Hematopoietic multipotent progenitor cell treated with erythropoietin and hydrocortisone succinate and interleukin-3 and kit ligand, for 4 days (in vitro differentiated cells): ENCODE measurements at regions not wholly inside any gene's neighbourhood (a gene's known extent, or its start where the extent isn't known, plus 50 kb on each side); places are given as distances from the start of the nearest gene placed in this dataset.

Experiments used
- DNase-seq: peaks from one replicate; pipeline ENCODE4 v3.0.0-alpha.2; 2015

DNA sequence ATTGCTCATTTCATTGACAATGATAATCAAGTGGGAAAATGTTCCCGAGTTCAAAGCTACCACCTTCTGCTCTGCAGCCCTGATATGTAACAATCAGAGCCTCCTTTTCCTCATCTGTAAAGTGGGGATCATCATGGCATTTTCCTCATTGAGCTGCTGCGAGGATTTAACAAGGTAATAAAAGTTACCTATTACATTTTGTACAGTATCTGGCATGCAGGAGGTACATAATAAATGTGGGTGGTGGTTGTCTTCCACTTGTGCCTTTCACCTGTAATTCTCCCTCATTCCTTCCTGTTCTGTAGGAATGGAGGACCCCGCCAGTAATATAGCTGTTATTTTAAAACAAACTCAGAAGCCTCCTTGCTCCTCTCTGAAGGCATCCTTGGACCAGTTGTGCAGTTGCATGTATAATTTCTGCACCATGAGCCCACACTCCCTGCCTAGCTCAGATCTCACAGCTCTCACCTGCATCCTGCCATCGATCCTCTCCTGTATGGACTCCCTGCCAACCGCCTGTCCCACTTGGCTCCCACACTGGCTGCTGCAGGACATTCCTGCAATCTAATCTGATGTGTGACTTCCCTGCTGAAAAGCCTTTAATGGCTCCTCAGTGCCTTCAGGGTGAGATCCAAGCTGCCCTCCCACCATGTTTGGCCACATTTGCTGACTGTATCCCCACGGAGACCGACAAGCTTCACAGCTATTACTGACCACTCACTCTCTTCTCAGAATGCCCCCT is 350.4 kb downstream of the EN1 start:
- no peak for DNase-seq

DNA sequence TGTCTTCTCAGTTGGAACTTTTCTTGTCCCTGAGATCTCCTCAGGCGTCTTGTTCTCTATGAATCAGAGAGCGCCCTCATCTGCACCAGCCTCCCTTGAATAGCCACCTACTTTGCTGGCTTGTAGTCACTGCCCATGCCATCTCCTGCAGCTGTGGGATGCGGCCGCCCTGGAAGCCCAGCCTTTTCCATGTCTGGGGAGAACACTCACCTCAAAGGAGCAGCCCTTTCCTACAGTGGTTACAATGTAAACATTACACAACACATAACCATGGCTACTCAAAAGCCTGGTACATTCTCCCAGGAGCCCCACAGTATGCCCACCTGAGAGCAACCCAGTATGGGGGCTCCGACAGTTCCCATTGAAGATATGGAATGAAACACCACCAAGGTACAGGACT is 351.0 kb downstream of the EN1 start:
- DNase-seq, result no peak

DNA sequence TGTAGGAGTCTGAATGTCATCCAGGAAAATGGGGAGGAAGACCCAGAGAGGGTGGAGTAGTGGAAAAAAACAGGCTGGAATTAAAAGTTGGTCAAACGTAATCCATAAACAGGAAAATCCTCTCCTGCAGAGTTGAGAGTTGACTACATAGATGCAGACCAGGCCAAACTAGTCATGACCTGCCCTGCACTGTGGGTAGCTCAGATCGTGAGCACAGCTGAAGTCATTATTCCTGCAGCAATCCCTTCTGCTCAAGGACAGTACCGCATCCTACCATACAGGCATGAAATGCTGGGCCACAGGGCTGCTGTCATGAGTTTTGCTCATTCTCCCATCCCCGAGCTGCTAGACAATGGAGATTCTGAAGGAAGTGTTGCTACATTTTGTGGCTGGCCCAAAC is 352.2 kb downstream of the EN1 start:
- no peak for DNase-seq

DNA sequence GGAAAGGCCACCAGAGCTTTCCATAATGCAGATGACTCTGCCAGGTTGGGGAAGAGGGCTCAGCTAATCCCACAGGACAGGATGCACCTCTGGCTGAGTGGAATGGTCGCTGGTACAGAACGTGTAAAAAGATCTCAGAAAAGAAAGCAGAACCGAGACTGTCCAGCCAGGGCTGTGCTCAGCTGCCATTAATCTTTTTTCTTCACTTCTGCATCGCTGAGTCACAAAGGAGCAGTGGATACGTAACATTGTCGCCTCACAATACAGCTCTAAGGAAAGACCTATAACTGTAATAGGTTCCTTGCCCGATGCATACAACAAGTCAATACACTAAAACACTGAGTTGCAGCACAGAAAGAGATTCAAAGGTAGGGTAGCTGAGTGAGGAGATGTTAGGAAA is 354.2 kb downstream of the EN1 start:
- DNase-seq, result no peak

DNA sequence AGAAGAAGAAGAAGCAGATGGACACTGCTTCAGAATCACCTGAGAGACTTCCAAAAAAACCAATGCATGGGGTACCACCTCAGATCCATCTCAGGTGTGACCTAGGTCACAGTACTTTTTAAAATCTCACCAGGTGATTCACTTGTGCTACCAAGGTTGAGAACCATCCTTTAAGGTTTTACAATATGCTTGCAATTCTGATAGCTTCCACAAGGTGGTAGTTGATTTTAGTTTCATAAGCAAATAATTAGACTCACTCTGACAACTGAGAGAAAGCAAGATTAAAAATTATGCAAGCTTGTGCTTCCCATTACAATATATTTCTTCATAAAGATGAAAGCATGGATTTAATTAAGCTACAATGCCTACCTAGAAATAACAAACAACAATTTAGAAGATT is 355.1 kb downstream of the EN1 start:
- DNase-seq, result peak; percentile 29

DNA sequence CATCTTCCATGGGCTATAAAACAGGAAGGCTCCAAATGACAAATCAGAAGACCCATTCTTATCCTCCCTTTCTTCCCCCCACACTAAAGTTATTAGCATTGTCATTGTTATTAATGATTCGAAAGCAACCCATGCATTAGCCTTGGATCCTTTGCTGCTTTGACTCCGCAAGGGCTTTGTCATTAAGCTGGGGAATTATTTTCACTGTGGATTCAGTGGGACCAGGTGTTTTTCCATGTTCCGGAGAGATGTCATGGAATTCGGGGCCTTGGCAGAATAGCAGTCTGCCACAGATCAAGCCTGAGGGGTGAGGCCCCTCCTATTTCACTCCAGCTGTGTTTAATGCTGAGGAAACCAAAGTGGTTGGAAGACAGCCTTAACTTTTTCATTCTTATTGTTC is 357.1 kb downstream of the EN1 start:
- DNase-seq, result no peak

DNA sequence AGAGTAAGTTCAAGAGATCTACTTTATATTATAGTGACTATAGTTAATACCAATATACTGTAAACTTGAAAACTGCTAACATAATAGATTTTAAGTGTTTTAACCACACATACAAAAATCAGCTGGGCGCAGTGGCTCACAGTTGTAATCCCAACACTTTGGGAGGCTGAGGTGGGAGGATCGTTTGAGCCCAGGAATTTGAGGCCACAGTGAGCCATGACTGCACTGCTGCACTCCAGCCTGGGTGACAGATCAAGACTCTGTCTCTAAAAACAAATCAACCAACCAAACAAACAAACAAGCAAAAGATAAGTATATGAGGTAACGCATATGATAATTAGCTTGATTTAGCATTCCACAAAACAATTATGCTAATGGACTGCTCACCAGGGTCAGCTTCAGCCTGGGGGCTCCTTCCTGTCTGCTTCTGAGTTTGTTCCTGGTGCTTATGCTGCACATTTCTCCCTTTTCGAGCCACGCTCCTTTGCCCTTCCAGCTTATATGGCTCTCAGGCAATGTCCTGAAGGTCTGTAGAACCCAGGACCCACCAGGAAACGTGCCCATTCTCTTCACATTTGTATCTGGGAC is 357.6 kb downstream of the EN1 start:
- no peak for DNase-seq

DNA sequence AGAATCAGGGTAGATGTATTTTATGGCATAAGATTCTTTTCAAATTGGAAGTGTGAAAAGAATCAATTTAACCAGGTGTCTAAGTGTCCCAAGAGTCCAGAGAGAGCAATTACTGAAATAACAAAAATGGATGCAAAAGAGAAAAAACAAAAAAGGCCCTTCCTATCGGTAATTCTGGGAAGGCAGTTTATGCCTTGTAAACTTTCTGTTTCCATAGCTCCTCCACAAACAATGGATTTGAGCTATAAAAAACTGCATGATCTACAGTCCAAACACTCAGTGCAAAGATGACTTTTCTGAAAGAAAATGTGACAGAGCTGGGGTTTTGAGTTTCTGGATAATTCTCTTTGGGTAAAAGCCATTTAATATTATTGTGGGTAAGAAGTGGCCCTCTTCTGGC is 366.1 kb downstream of the EN1 start:
- DNase-seq, result no peak

DNA sequence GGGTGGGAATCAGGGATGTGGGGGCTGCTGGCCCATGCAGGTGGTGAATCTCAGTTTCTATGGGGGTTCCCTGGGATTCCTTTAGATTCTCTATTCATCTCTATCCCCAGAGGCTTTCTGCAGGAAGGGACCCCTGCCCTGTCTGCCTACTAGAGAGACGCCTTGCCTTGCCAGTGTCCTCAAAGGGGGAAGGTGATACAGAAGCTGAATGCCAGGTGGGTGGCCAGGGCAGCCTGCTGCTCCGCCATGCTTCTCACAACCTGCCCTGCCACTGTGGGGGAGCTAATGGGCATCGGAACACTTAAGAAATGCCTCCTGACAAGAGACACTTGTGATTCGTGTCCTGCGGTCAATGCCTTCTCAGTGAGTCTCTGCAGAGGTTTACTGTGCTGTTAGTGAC is 368.4 kb downstream of the EN1 start:
- no peak for DNase-seq

DNA sequence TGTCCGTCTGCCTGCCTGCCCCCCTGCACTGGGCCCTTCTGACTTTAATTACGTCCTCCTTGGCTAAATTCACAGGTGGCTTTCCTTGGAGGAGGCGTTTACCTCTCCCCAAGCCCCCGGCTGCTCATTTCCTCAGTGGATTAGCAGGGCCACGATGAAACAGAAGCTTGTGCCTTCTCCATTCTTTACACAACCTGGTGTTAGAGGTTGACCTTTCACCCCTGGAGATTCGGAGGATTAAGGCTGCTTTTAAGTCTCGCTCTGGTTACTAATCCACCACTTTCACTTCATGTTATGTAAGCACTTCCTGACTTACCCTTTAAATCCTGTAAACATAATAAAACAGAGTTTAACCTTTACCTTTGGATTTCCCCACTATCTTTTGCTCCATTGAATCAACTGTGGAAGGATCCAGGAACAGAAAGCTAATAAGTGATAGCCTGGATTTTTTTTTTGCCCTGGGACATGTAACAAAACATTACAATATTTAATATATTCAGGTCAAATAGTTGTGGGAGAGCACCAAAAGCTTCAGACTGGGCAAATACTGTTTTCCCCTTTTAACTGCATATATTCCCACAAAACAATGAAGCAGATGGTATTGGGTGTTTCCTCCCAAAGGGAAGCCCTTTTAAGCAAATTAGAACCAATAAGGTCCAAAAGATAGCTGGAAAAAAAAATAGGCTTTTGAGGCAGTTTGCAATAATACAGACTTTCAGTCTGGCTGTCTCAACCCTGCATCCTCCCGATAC is 370.2 kb downstream of the EN1 start:
- DNase-seq, result no peak

DNA sequence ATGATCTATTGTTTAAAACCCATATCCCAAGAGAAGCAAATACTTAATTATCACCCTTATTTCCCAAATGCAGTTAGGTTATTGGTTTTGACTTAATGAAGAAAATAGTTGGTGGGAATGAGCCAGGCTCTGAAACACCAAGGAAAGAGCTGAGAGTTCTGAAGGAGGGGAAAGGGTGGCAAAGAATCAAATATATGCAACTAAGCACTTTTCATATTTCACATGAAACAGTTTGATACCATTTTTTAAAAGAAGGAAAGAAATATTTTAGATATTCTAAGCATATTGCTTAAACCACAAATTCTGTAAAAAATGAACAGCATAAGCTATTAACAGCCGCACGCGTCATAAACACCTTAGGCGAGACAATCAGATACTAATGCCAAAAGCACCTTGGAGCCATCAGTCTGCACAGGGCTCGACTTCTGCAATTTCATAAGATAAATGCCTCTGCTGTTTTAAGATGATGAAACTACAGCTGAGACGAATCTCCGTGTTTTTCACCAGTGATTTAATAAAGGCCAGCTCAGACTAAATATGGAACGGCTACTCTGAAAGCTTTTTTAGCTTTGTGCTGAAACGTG is 371.7 kb downstream of the EN1 start:
- no peak for DNase-seq

DNA sequence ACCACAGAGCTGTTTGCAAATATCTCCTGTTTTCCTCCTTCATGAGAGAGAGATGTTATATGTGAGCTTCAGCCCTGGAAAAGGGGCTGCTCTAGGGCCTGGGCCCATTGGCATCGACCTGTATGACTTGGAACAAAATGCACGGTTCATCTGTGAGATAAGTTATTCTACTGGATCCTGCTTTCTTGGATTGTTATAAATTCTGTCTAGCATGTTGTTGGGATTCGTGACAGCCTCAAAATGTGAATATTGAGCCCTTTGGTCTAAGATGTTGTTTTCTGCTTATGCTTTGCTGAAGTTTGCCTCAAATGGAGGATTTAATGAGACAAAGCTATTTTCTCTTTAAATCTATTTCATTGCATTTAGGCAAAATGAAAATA is 372.9 kb downstream of the EN1 start:
- DNase-seq, result no peak

DNA sequence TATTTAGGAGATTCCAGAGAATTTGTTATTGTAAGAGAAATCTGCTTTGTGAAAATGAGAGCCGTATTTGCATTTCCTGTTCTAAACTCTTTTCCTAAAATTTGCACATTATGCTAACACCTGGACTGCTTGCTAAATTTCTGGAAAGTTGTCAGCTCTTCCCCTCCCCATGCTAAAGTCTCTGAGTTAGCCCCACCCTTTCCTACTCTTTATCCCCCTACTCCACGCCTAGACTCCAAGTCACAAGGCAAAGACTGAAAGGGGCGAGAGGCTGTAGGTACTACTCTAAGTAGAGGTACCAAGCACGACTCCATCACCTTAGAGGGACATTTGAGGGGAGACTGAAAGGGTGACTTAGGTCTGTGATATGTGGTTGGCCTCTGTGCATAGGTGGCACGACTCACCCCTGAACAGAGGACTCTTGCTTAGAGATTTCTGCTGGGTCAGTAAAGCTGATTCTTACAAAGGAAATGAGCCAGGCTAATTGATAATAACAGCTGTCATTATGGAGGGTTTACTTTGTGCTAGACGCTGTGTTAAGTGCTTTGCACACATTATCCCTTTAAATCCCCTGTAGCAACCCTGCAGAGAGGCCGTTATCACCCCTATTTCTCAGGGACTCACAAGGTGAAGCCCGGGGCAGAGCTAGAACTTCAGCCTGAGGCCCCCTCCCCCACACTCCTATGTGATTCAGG is 373.5 kb downstream of the EN1 start:
- DNase-seq, result no peak

DNA sequence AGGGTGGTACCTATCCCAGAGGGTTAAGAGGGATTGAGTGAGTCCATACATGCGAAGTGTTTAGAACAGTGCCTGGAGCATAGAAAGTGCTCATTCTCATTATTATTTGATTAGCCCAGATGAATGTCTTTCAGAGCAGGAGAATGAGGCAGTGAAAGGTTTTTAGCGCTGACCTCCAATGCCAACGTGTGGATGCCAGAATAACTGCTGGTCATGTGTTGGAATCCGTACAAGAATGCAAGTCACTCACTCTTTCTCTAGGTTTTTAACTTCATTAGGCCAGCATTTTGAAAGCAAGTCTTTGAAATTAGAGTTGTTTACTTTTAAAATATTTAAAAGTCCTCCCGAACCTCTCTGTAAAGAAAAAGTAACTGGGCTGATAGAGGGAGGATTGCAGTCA is 374.2 kb downstream of the EN1 start:
- DNase-seq, result no peak

DNA sequence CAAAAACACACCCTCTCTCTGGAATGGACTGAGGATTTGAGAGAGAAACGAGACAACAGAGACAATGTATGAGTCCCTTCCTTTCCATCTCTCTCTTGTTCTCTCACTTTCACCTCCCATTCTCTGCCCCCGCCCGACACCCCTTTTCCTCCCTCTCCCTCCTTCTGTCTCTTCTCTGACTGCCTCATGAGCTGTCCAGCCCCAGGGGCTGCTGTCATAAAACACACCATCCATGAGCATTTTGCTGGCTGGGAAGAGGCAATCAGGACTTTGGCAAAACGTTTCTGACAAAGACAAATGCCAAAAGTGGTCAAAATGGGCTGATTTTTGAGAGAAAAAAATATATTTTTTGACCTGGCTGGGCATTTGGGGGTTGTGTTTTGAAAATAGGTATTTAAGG is 377.2 kb downstream of the EN1 start:
- no peak for DNase-seq

DNA sequence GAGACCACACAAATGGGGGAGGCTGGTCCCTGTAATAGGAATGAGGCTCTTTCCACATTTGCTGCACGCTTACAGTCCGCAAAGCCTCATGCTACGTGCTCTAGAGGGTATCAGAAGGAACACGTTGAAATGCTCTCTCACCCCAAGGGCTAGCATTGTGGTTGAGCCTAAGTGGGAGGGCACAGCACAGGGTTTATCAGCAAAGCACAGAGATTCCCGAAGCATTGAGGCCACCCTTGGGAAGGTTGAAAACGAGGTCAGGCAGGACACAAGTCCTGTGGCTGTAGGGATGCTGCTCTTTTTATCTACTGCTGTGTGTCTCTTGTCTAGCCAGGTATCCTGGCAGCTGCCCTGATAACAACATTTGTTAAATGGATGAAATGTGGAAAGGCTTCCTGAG is 378.3 kb downstream of the EN1 start:
- DNase-seq, result no peak

DNA sequence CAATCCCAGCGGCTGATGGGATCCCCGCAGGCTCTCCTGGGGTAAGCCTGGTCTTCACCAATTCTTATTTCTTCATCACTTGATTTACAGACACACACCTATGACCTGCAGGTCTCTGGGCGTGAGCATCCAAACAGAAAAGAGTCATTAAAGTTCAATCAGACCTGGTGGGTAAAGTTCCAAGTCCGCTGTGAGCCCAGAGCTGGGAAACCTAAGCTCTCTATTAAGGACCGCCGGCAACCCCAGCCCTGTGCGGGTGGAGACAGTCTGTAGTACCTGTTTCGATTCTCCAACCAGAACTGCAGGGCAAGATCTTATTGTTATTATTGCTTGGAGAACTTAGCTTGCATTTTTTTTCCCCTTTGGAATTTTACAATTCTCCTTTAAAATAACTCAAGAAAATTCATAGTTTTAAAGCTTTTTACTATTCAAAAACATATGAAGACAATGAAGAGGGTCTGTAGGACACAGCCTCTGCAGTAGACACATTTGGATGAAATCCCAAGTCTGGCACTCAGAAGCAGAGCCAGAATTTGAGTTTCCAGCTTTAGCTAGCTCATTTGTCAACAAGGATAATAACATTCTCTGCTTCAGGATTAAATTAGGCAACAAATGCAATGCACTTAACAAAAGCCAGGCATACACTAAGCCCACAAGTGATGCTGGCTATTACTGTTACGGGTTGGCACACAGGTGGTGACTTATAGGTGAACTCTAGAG is 376.4 kb downstream of the INSIG2 start:
- no peak for DNase-seq

DNA sequence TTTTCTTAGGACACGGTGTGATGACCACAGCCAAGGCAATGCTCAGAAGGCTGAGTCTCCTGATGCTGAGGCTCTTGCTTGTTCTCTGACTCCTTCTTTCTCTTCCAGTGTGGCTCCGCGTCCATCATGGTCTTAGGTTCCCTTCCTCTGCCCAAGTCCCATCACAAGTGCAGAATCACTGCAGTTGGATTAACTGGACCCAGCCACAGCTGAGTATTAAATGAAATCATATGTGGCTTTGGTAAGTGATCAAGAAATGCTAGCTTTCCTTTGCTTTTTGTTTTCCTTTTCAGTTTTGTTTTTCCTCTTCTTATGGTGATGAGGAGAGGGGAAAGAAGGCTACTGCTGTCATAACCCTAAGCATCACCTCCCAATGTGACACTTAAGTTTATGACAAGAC is 375.8 kb downstream of the INSIG2 start:
- no peak for DNase-seq

DNA sequence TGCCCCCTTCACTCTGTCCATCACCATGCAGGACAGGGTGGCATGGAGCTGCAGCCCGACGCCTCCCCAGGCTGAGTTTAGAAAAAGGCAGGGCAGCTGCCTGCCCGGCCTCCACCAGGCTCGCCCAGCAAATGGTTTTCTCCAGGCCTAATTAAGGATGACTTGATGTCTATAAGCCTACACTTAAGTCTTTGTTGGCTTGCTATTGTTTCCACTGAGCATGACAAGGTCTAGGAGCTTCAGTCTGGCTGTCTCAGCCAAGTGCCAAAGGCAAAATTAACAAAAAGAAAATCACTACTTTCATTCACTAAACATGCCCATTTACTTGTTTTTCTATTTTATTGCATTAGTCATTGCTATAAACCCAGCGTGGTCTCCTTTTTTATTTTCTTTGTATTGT is 372.2 kb downstream of the INSIG2 start:
- DNase-seq, result no peak

DNA sequence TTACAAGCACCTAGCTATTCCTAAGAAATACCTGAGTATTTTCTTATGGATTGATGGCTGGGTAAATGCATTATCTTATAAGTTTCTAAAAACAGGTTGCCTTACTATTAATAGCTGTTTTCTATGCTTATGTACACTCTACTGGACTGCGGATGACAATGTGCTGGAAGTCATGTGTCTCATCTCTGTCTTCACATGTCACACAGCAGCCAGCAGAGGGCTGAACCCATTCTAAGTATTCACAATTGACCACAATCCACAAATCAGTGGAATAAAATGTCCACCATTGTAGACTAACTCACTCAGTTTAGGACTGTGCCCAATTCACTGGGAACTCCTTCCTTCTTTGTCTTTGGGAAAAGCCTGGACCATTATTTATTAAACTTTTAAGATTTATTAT is 371.2 kb downstream of the INSIG2 start:
- DNase-seq, result no peak

DNA sequence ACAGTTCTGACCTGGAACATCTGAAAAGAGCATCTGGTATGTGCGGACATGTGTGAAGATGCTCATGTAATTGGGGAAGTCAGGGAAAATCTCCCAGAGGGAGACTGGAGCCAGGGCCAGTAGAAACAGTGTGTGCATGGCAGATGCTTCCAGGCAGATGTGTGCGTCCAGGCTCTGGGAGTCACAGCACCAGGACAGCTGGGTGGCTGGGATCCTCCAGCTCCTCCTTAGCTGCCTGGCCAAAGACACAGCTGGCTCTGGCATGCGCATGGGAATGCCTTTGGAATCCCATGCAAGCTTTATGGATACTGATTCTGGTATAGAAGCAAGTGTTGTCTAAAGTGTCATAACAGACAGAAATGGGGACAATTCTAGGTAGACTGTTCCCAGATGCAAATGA is 369.7 kb downstream of the INSIG2 start:
- no peak for DNase-seq

DNA sequence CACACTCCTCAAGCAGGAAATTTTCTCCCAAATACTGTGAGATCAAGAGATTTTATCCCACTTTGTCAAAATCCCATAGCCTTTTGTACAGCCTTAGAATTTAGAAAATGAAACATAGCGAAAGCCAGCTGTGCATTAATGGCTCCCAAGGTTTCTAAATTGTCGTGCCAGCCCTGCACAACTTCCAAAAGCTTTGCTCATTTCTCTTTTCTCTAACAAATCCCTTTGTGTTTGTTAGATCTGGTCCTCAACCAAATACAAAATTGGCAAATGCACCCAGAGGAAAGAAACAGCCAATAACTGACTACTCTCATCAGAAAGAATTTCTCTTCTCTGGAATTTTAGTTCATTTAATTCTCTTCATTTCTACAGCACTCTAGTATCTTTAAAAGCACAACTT is 361.1 kb downstream of the INSIG2 start:
- DNase-seq, result no peak

DNA sequence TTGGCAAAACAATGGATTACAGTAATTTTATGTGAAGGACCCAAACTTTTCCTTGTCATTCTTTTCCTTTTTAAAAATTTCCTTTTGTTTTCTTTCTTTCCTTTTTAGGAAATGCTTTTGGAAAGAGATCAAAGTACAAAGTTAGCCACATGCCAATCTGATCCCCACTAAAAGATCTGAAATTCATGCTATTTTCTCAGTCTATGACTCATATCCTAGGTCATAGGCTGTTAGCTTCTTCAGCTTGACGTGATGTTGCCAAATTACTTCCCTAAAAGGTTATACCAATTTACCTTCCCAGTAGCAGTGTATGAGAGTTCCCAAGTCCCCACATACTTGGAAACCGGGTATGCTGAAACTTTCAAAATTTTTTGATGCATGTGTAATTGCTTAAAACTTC is 355.3 kb downstream of the INSIG2 start:
- DNase-seq, result no peak
